ENCODE measurements at regions not wholly inside any gene's neighbourhood (a gene's known extent, or its start where the extent isn't known, plus 50 kb on each side); places are given as distances from the start of the nearest gene placed in this dataset.

- TF ChIP-seq CTCF (IDR thresholded peaks at IDR 0.05; ENCODE audit: borderline replicate concordance): no peak
- intact Hi-C loops (cut with micrococcal nuclease): no loop called here
Measured at GRCh38 chr6:157770946-157771345, 52.1 kb upstream of the SNX9 start.

GRCh38 chr6:157772820-157773219, 50.2 kb upstream of the SNX9 start:
- Histone ChIP-seq H3K4me3 (no peak overlapping the region), H3K4me1 (peaks cover 8% of the 10 kb centered on the region), H3K27ac (replicated peaks) (no peak overlapping the region), H3K27me3 (ENCODE audit: low read depth) (peaks cover 22% of the 10 kb centered on the region), H3K9me3 (replicated peaks) (peaks cover 11% of the 10 kb centered on the region), H3K36me3 (no peaks in the 10 kb centered on the region)
- TF ChIP-seq CTCF (IDR thresholded peaks at IDR 0.05; ENCODE audit: borderline replicate concordance): no peak
- DNase-seq: no peak
- intact Hi-C loops (cut with micrococcal nuclease): no loop called here

More at GRCh38 chr6:157770946-157771345, 52.1 kb upstream of the SNX9 start:
- Histone ChIP-seq H3K4me3 (no peak overlapping the region), H3K4me1 (peaks cover 8% of the 10 kb centered on the region), H3K9me3 (replicated peaks) (no peaks in the 10 kb centered on the region), H3K27me3 (ENCODE audit: low read depth) (peaks cover 22% of the 10 kb centered on the region), H3K36me3 (no peaks in the 10 kb centered on the region), H3K27ac (replicated peaks) (no peak overlapping the region)
- DNase-seq: no peak

Measured in left ventricle myocardium inferior (tissue), 1 donor.